AG04449 (cell line): ENCODE measurements at regions not wholly inside any gene's neighbourhood (a gene's known extent, or its start where the extent isn't known, plus 50 kb on each side); places are given as distances from the start of the nearest gene placed in this dataset.

ENCODE experiments used
- CTCF ChIA-PET: fragments of 350-600 bp; formaldehyde crosslinking; extraction: SDS; loops from one replicate; lab custom pipeline; 2021; ENCODE audit warnings: antibody characterized with exemption; lab: Yijun Ruan, JAX
- POLR2A ChIA-PET: fragments of 400-600, 350-600 bp; formaldehyde crosslinking; extraction: SDS; loops from one replicate; lab custom pipeline; 2020; ENCODE audit warnings: antibody characterized with exemption, inconsistent platforms; lab: Yijun Ruan, JAX
- DNase-seq: peaks from one replicate; pipeline ENCODE4 v3.0.0-alpha.2; 2010; ENCODE audit warnings: low read depth, low spot score
- H3K4me3 ChIP-seq: 2 replicates; pipeline ENCODE4 v1.5.1; 2011; ENCODE audit warnings: low read depth, mild to moderate bottlenecking, control low read depth, low read length
- CTCF ChIP-seq: IDR thresholded peaks from one replicate; pipeline ENCODE4 v1.5.1; 2011; ENCODE audit warnings: mild to moderate bottlenecking, moderate library complexity, low read length, control low read depth, inconsistent platforms; ENCODE audit not compliant: insufficient read depth; ENCODE audit errors: missing control alignments

- POLR2A ChIA-PET, result no interaction called here
- no peak overlapping the region for H3K4me3 ChIP-seq
- no peak for DNase-seq
- no peak for TF ChIP-seq CTCF
- CTCF ChIA-PET, result interaction anchor here (1.3 to 2.4 kb wide), 3 partner anchors 10 to 72 kb away, joined by 4 to 9 read pairs (median 7); no protein-coding TSS in a partner anchor
Measured at GRCh38 chr16:85180827-85181738, 68.8 kb upstream of the CIBAR2 start.

DNA sequence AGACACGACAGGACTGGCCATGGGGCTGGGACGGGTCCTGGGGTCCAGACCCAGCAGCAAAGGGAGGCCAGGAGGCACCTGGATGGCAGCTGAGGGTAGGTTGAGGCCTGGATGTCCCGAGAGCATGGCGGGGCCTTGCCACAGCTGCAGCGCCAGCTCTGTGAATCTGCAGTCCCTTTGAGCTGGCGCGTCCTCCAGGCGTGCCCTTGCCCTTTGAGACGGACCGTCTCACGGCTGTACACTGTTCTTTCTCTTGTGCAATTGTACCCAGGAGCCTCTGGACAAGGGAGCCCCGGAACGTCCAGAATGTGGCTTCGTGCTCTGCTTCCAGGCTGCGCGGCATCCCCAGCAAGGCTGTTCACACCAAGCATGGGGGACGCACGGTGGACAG, 69.5 kb upstream of the CIBAR2 start:
- TF ChIP-seq CTCF, result no peak
- POLR2A ChIA-PET, result no interaction called here
- CTCF ChIA-PET, result interaction anchor here (2.4 kb wide), 1 partner anchor 10 kb away, joined by 9 read pairs; no protein-coding TSS in a partner anchor
- DNase-seq, result no peak
- H3K4me3 ChIP-seq, result no peak overlapping the region

- ChIA-PET POLR2A (no interaction called here), CTCF (no interaction called here)
- no peak for TF ChIP-seq CTCF
- no peak for DNase-seq
- H3K4me3 ChIP-seq, result no peak overlapping the region
Measured at GRCh38 chr16:85182286-85182685, 70.0 kb upstream of the CIBAR2 start.

DNA sequence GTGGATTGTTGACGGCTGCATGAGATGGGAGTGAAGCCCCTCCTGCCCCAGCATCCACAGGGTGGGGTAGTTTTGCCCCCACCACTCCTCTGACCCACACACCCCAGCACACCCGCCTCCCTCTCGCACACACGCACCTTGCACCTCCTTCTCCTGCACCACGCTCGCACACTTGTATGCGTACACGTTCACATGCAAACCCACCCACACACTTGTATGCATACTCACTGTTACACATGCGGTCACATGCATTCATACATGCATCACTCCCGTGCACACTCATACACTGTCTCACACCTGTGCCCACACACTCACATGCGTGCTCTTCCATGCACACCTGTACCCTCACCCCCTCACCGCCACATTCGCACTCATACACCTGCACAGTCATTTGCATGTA, 70.5 kb upstream of the CIBAR2 start:
- ChIA-PET POLR2A (no interaction called here), CTCF (no interaction called here)
- H3K4me3 ChIP-seq, result no peak overlapping the region
- DNase-seq, result no peak
- no peak for TF ChIP-seq CTCF

- CTCF ChIA-PET, result interaction anchor here (1.0 to 1.9 kb wide), 4 partner anchors 9 to 69 kb away, joined by 3 to 9 read pairs (median 4); no protein-coding TSS in a partner anchor
Measured at GRCh38 chr16:85183564-85183963, 71.3 kb upstream of the CIBAR2 start.

More at GRCh38 chr16:85183564-85183963, 71.3 kb upstream of the CIBAR2 start:
- DNase-seq, result no peak
- POLR2A ChIA-PET, result no interaction called here
- H3K4me3 ChIP-seq, result no peak overlapping the region
- TF ChIP-seq CTCF, result no peak
